GM18508 (cell line): ENCODE measurements at regions not wholly inside any gene's neighbourhood (a gene's known extent, or its start where the extent isn't known, plus 50 kb on each side); places are given as distances from the start of the nearest gene placed in this dataset.

Source experiments
- ATAC-seq: cut with Tn5 transposase; IDR thresholded peaks from one replicate; pipeline ENCODE4 v1.9.1; 2021; ENCODE audit warnings: moderate number of reproducible peaks; ENCODE audit not compliant: insufficient read depth, unreplicated experiment

- ATAC-seq = no peak
Measured at GRCh38 chr16:76885776-76886537, 305.0 kb upstream of the MON1B start.

GRCh38 chr16:76897816-76898215, 293.2 kb upstream of the MON1B start:
- no peak for ATAC-seq

GRCh38 chr16:76899767-76900166, 291.2 kb upstream of the MON1B start:
- ATAC-seq = no peak

- no peak for ATAC-seq
Measured at GRCh38 chr16:76900285-76901263, 290.4 kb upstream of the MON1B start.

- ATAC-seq = no peak
Measured at GRCh38 chr16:76906552-76906951, 284.4 kb upstream of the MON1B start.

GRCh38 chr16:76910931-76911330, 280.1 kb upstream of the MON1B start:
- ATAC-seq = no peak

- no peak for ATAC-seq
Measured at GRCh38 chr16:76913046-76913445, 277.9 kb upstream of the MON1B start.

GRCh38 chr16:76926042-76926441, 264.9 kb upstream of the MON1B start:
- ATAC-seq = no peak

GRCh38 chr16:76926595-76926994, 264.4 kb upstream of the MON1B start:
- ATAC-seq = no peak

GRCh38 chr16:76931186-76931585, 259.8 kb upstream of the MON1B start:
- no peak for ATAC-seq

- ATAC-seq = no peak
Measured at GRCh38 chr16:76932541-76933211, 258.3 kb upstream of the MON1B start.

- no peak for ATAC-seq
Measured at GRCh38 chr16:76940251-76940650, 250.7 kb upstream of the MON1B start.

- ATAC-seq = no peak
Measured at GRCh38 chr16:76941113-76941512, 249.9 kb upstream of the MON1B start.

- ATAC-seq = no peak
Measured at GRCh38 chr16:76942089-76942488, 248.9 kb upstream of the MON1B start.

- ATAC-seq = no peak
Measured at GRCh38 chr16:76943921-76944320, 247.1 kb upstream of the MON1B start.

GRCh38 chr16:76946879-76947278, 244.1 kb upstream of the MON1B start:
- ATAC-seq = no peak

- ATAC-seq = no peak
Measured at GRCh38 chr16:76947749-76948148, 243.2 kb upstream of the MON1B start.

GRCh38 chr16:76955629-76956028, 235.4 kb upstream of the MON1B start:
- no peak for ATAC-seq

- no peak for ATAC-seq
Measured at GRCh38 chr16:76956394-76956793, 234.6 kb upstream of the MON1B start.

GRCh38 chr16:76956841-76957240, 234.1 kb upstream of the MON1B start:
- no peak for ATAC-seq

- no peak for ATAC-seq
Measured at GRCh38 chr16:76959166-76959565, 231.8 kb upstream of the MON1B start.
